ENCODE measurements at regions not wholly inside any gene's neighbourhood (a gene's known extent, or its start where the extent isn't known, plus 50 kb on each side); places are given as distances from the start of the nearest gene placed in this dataset.
"Not testable (repeated sequence)": the region's sequence is repeated elsewhere in the genome, so short reads cannot be mapped to it uniquely, and the experiment has no call there.

DNA sequence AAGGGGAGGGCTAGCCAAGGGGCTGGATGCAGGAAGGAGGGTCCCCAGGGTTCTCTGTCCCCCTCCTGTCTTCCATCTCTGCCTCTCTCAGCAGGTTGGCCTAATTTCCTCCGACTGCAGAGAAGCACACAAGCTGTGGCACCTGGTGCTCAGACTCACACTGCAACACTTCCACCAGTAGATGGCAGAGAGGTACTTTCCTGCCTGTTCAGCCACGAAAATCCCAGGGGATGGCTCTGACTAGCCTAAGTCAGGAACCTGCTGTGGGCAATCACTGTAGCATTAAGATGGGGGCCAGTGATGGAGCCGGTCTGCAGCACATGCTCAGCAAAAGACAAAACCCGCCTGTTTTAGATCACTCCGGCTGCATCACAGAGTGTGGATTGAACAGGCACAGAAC is 2721.7 kb upstream of the TPTE start:
- not testable (repeated sequence) for H3K9ac ChIP-seq (ENCODE audit: insufficient read depth in 1 of 2, low read length in 2 of 2); H3K36me3 ChIP-seq (ENCODE audit: control insufficient read depth in 4 of 4, insufficient read depth in 4 of 4, low read length in 4 of 4); H3K27ac ChIP-seq (ENCODE audit: low read depth in 1 of 2, low read length in 1 of 2); H3K4me1 ChIP-seq (ENCODE audit: control insufficient read depth in 5 of 5, insufficient read depth in 5 of 5, low read length in 5 of 5); ATAC-seq (ENCODE audit: insufficient read depth, low FRiP score); H3K4me3 ChIP-seq; DNase-seq; H3K27me3 ChIP-seq (ENCODE audit: control insufficient read depth in 3 of 3, insufficient read depth in 3 of 3, low read length in 2 of 3); H3K9me3 ChIP-seq (ENCODE audit: control insufficient read depth in 4 of 4, insufficient read depth in 3 of 4, low read length in 3 of 4)
- no CpG with 5 or more reads among the region's 5 CpGs for WGBS, 2 donors

DNA sequence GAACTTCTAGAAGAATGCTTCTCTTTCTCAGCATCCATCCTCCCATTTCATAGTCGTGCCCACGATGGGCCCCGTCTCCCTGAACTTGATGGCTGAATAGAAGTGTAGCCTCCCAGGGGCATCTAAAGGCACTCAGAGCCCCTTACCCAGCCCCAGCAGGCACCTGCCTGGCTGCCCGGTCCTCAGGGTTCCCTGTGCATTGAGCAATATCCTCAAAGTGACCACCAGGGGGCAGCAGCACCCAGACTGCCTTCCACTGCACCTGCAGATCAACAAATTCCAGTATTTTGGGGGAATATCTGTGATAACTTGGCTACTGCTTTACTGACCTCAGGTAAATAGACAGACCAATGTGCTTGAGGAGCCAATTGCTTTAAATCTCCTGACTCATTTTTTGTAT is 2707.9 kb upstream of the TPTE start:
- H3K27ac ChIP-seq (ENCODE audit: low read depth in 1 of 2, low read length in 1 of 2); H3K4me3 ChIP-seq; H3K9ac ChIP-seq (ENCODE audit: insufficient read depth in 1 of 2, low read length in 2 of 2); H3K4me1 ChIP-seq (ENCODE audit: control insufficient read depth in 5 of 5, insufficient read depth in 5 of 5, low read length in 5 of 5); DNase-seq; H3K27me3 ChIP-seq (ENCODE audit: control insufficient read depth in 3 of 3, insufficient read depth in 3 of 3, low read length in 2 of 3); H3K9me3 ChIP-seq (ENCODE audit: control insufficient read depth in 4 of 4, insufficient read depth in 3 of 4, low read length in 3 of 4); ATAC-seq (ENCODE audit: insufficient read depth, low FRiP score); H3K36me3 ChIP-seq (ENCODE audit: control insufficient read depth in 4 of 4, insufficient read depth in 4 of 4, low read length in 4 of 4): not testable (repeated sequence)
- no CpG with 5 or more reads among the region's 4 CpGs for WGBS, 2 donors

DNA sequence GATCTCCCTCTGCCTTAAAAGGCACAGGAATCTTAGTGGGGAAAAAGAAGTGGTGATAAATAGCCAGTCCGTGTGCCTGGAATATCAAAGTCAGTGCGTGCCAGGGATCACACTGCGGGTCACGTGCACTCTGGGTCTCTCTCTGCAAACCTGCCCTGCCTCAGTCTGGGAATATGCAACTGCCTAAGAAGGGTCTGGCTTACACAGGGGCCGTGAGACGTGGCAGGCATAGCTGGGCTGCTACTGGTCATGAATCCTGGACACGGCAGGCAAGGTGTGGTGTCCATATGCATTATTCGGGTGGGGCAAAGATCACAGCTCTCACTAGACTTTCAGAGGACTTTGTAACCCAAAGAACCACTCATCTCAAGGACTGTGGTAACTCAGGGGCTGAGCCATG is 2704.4 kb upstream of the TPTE start:
- DNase-seq; H3K4me3 ChIP-seq; H3K9me3 ChIP-seq (ENCODE audit: control insufficient read depth in 4 of 4, insufficient read depth in 3 of 4, low read length in 3 of 4); H3K36me3 ChIP-seq (ENCODE audit: control insufficient read depth in 4 of 4, insufficient read depth in 4 of 4, low read length in 4 of 4); H3K4me1 ChIP-seq (ENCODE audit: control insufficient read depth in 5 of 5, insufficient read depth in 5 of 5, low read length in 5 of 5); H3K9ac ChIP-seq (ENCODE audit: insufficient read depth in 1 of 2, low read length in 2 of 2); H3K27me3 ChIP-seq (ENCODE audit: control insufficient read depth in 3 of 3, insufficient read depth in 3 of 3, low read length in 2 of 3); ATAC-seq (ENCODE audit: insufficient read depth, low FRiP score); H3K27ac ChIP-seq (ENCODE audit: low read depth in 1 of 2, low read length in 1 of 2): not testable (repeated sequence)
- WGBS, 2 donors, result no CpG with 5 or more reads among the region's 8 CpGs

GRCh38 chr21:7819301-7819700 is 2702.1 kb upstream of the TPTE start:
- not testable (repeated sequence) for ATAC-seq (ENCODE audit: insufficient read depth, low FRiP score)

DNA sequence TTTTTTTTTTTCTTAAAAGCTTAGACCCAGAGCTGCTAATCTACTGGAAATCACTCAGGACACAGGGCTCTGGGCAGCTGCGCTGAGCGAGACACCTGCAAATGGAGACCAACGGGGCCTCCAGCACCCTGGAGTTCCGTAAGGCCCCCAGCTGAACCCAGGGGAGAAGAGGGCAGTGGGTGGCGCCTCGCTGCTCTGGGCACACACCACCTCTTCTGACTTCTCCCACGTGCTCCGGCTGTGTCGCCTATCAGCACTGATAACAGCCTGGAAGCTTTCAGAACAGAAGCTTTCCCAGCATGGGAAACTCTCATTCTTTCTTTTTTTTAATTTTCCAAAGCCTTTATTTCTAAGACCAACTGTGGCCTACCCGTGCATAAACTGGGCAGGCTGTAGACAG is 2695.8 kb upstream of the TPTE start:
- H3K4me3 ChIP-seq; H3K9ac ChIP-seq (ENCODE audit: insufficient read depth in 1 of 2, low read length in 2 of 2); H3K36me3 ChIP-seq (ENCODE audit: control insufficient read depth in 4 of 4, insufficient read depth in 4 of 4, low read length in 4 of 4); H3K9me3 ChIP-seq (ENCODE audit: control insufficient read depth in 4 of 4, insufficient read depth in 3 of 4, low read length in 3 of 4); H3K27ac ChIP-seq (ENCODE audit: low read depth in 1 of 2, low read length in 1 of 2); H3K4me1 ChIP-seq (ENCODE audit: control insufficient read depth in 5 of 5, insufficient read depth in 5 of 5, low read length in 5 of 5); DNase-seq; ATAC-seq (ENCODE audit: insufficient read depth, low FRiP score); H3K27me3 ChIP-seq (ENCODE audit: control insufficient read depth in 3 of 3, insufficient read depth in 3 of 3, low read length in 2 of 3): not testable (repeated sequence)
- no CpG with 5 or more reads among the region's 10 CpGs for WGBS, 2 donors

More at GRCh38 chr21:7819301-7819700, 2702.1 kb upstream of the TPTE start:
- not testable (repeated sequence) for DNase-seq; H3K9me3 ChIP-seq (ENCODE audit: control insufficient read depth in 4 of 4, insufficient read depth in 3 of 4, low read length in 3 of 4); H3K27me3 ChIP-seq (ENCODE audit: control insufficient read depth in 3 of 3, insufficient read depth in 3 of 3, low read length in 2 of 3); H3K27ac ChIP-seq (ENCODE audit: low read depth in 1 of 2, low read length in 1 of 2); H3K4me1 ChIP-seq (ENCODE audit: control insufficient read depth in 5 of 5, insufficient read depth in 5 of 5, low read length in 5 of 5); H3K9ac ChIP-seq (ENCODE audit: insufficient read depth in 1 of 2, low read length in 2 of 2); H3K4me3 ChIP-seq; H3K36me3 ChIP-seq (ENCODE audit: control insufficient read depth in 4 of 4, insufficient read depth in 4 of 4, low read length in 4 of 4)
- WGBS, 2 donors, result 98 to 100% methylated on average over 1 to 7 of the region's 16 CpGs

DNA sequence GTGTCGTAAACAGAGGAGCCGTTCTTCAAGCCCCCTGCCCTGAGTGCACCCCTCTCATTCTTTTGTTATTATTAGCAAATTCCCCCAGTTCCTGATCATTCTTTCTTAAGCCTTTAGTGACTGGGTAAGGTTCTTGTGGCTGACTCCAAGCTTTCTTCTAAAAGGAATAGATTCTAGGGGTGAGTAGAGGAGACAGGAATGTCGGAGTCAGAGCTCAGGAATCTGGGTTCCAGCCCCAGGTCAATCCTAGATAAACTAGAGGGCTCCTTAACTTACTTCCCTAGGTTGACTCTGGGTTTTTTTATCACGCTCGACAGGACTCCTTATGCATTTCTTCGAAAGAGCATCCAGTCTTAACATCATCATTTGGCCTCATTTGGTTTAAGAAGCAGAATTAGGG is 2695.2 kb upstream of the TPTE start:
- not testable (repeated sequence) for ATAC-seq (ENCODE audit: insufficient read depth, low FRiP score); H3K27ac ChIP-seq (ENCODE audit: low read depth in 1 of 2, low read length in 1 of 2); H3K36me3 ChIP-seq (ENCODE audit: control insufficient read depth in 4 of 4, insufficient read depth in 4 of 4, low read length in 4 of 4); H3K4me1 ChIP-seq (ENCODE audit: control insufficient read depth in 5 of 5, insufficient read depth in 5 of 5, low read length in 5 of 5); H3K9ac ChIP-seq (ENCODE audit: insufficient read depth in 1 of 2, low read length in 2 of 2); H3K4me3 ChIP-seq; DNase-seq; H3K27me3 ChIP-seq (ENCODE audit: control insufficient read depth in 3 of 3, insufficient read depth in 3 of 3, low read length in 2 of 3); H3K9me3 ChIP-seq (ENCODE audit: control insufficient read depth in 4 of 4, insufficient read depth in 3 of 4, low read length in 3 of 4)
- WGBS, 2 donors, result no CpG with 5 or more reads among the region's 6 CpGs

DNA sequence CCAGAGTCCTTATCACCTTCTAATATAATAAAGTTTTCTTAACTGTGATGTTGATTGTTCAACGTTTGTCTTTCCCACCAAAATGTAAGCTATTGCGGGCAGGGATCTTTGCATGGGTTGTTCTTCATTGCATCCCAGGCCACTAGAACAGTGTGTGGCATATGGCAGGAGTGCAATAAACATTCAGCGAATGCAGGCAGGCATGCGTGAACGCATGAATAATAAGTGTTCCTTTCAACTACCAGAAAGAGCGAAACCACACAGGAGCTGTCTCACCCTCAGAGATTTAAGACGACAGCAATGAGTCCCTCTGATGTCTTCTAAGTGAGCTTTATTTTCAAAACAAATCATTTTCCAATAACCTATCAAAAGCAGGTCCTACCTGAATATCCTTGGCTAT is 2693.1 kb upstream of the TPTE start:
- H3K4me3 ChIP-seq; H3K4me1 ChIP-seq (ENCODE audit: control insufficient read depth in 5 of 5, insufficient read depth in 5 of 5, low read length in 5 of 5); H3K27ac ChIP-seq (ENCODE audit: low read depth in 1 of 2, low read length in 1 of 2); DNase-seq; H3K9ac ChIP-seq (ENCODE audit: insufficient read depth in 1 of 2, low read length in 2 of 2); H3K27me3 ChIP-seq (ENCODE audit: control insufficient read depth in 3 of 3, insufficient read depth in 3 of 3, low read length in 2 of 3); ATAC-seq (ENCODE audit: insufficient read depth, low FRiP score); H3K9me3 ChIP-seq (ENCODE audit: control insufficient read depth in 4 of 4, insufficient read depth in 3 of 4, low read length in 3 of 4); H3K36me3 ChIP-seq (ENCODE audit: control insufficient read depth in 4 of 4, insufficient read depth in 4 of 4, low read length in 4 of 4): not testable (repeated sequence)
- WGBS, 2 donors, result no CpG with 5 or more reads among the region's 7 CpGs

DNA sequence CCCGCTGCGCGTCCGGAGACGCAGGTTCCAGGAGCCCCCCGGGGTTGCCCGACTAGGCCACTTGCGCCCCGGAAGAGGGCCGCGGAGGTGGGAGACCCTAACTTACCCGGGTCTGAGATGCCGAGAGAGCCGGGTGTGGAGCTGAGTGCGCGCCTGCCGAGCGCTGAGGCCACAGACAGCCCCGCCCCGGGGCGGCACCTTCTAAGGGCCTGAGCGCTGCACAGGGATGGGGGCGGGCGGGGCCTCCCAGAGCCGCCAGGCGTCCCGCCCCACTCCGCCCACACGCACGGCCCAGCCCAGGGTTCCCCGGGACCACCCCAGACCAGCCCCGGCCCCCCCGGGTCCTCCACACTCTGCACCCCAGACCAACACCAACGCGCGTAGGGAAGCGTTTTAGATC is 2692.0 kb upstream of the TPTE start:
- H3K4me1 ChIP-seq (ENCODE audit: control insufficient read depth in 5 of 5, insufficient read depth in 5 of 5, low read length in 5 of 5); H3K9ac ChIP-seq (ENCODE audit: insufficient read depth in 1 of 2, low read length in 2 of 2); H3K27ac ChIP-seq (ENCODE audit: low read depth in 1 of 2, low read length in 1 of 2); H3K36me3 ChIP-seq (ENCODE audit: control insufficient read depth in 4 of 4, insufficient read depth in 4 of 4, low read length in 4 of 4); ATAC-seq (ENCODE audit: insufficient read depth, low FRiP score); H3K27me3 ChIP-seq (ENCODE audit: control insufficient read depth in 3 of 3, insufficient read depth in 3 of 3, low read length in 2 of 3); H3K9me3 ChIP-seq (ENCODE audit: control insufficient read depth in 4 of 4, insufficient read depth in 3 of 4, low read length in 3 of 4); H3K4me3 ChIP-seq; DNase-seq: not testable (repeated sequence)
- WGBS, 2 donors, result no CpG with 5 or more reads among the region's 37 CpGs

DNA sequence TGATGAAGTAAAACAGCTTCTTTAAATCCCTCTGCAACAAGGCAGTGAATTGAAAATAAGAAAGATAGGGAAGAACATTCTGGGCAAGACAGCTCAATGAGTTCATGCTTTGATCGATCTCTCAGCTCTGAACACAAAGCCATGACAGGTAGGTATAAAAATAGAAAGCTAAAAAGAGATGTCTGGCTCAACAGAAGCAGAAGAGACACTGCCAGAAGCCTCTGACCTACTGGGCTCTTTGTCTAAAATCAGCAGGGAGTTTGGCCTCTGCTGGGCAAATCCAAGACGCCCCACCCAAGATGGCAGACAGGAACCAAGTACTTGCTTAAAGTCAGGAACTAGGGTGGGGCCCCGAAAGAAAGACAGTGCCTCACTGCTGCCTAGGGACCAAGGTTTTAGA is 2684.1 kb upstream of the TPTE start:
- no CpG with 5 or more reads among the region's 3 CpGs for whole genome bisulfite sequencing, 2 donors
- H3K27ac ChIP-seq (ENCODE audit: low read depth in 1 of 2, low read length in 1 of 2); ATAC-seq (ENCODE audit: insufficient read depth, low FRiP score); H3K36me3 ChIP-seq (ENCODE audit: control insufficient read depth in 4 of 4, insufficient read depth in 4 of 4, low read length in 4 of 4); H3K4me3 ChIP-seq; H3K9me3 ChIP-seq (ENCODE audit: control insufficient read depth in 4 of 4, insufficient read depth in 3 of 4, low read length in 3 of 4); H3K27me3 ChIP-seq (ENCODE audit: control insufficient read depth in 3 of 3, insufficient read depth in 3 of 3, low read length in 2 of 3); H3K4me1 ChIP-seq (ENCODE audit: control insufficient read depth in 5 of 5, insufficient read depth in 5 of 5, low read length in 5 of 5); H3K9ac ChIP-seq (ENCODE audit: insufficient read depth in 1 of 2, low read length in 2 of 2); DNase-seq: not testable (repeated sequence)

Data from lung (tissue), 9 donors.